Effector memory CD8-positive, alpha-beta T cell (primary cell): ENCODE measurements at regions not wholly inside any gene's neighbourhood (a gene's known extent, or its start where the extent isn't known, plus 50 kb on each side); places are given as distances from the start of the nearest gene placed in this dataset.

Experiments used
- ATAC-seq: fragments of 150-1000 bp; cut with Tn5 transposase; replicated peaks from 2 replicates; pipeline ENCODE4 v1.10.0; 2021; ENCODE audit warnings: mild to moderate bottlenecking, moderate library complexity
- DNase-seq, 3 experiments: peaks; one replicate each; pipeline ENCODE4 v3.0.0; 2021
- H3K27ac Mint-ChIP-seq, 2 donors: one replicate each; pipeline ENCODE4 v1.8.0; 2022; ENCODE audit warnings: mild to moderate bottlenecking in 2 of 2, mixed read lengths in 2 of 2, moderate library complexity in 2 of 2
- H3K27me3 Mint-ChIP-seq, 2 donors: one replicate each; pipeline ENCODE4 v1.8.0; 2022; ENCODE audit warnings: mixed read lengths in 2 of 2
- H3K36me3 Mint-ChIP-seq: one replicate; pipeline ENCODE4 v1.8.0; 2022; ENCODE audit warnings: mild to moderate bottlenecking, moderate library complexity, mixed read lengths; ENCODE audit not compliant: insufficient read depth
- H3K4me1 Mint-ChIP-seq, 2 donors: one replicate each; pipeline ENCODE4 v1.8.0; 2022; ENCODE audit warnings: low read depth in 2 of 2, mixed read lengths in 2 of 2
- H3K4me3 Mint-ChIP-seq, 2 donors: one replicate each; pipeline ENCODE4 v1.8.0; 2022; ENCODE audit warnings: mild to moderate bottlenecking in 2 of 2, mixed read lengths in 2 of 2, moderate library complexity in 2 of 2
- H3K9me3 Mint-ChIP-seq, 2 donors: one replicate each; pipeline ENCODE4 v1.8.0; 2022; ENCODE audit warnings: mixed read lengths in 2 of 2

DNA sequence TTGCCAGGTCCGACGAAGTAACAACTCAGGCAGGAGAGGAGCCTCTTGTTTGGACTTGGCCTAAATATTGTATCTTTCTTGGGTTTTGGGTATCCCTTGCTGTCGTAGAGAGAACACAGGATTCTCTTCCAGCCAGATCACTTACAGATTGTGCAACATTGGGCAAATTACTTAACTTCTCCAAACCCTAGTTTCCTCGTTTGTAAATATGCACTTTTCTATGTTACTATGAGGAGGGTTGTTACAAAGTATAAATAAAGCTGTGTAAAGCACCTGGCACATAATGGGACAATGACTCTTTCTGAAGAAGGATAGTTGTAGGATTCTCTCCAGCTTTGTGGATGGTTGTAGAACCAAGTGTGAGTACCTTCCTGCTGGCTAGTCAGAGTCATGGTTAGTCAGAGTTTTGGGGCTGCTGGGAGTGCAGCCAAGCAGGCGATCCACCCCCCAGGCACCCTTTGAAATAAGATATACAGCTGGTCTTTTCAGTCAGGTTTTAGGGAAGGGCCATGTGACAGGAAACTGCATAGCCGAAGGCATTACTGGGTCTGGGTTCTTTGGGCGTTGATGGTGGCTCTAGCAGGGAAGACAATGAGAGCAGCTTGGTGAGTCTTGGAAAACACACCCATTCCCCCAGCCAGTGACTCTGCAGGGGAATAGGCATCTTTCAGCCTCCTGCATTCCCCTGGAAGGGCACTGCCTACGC, 49.9 kb upstream of the GDNF start:
- no peak overlapping the region for H3K27ac Mint-ChIP-seq
- H3K4me1 Mint-ChIP-seq: no peaks in the 10 kb centered on the region
- DNase-seq (no peak), ATAC-seq (no peak)
- no peaks in the 10 kb centered on the region for H3K9me3 Mint-ChIP-seq
- H3K27me3 Mint-ChIP-seq: peaks cover 2 to 36% of the 10 kb centered on the region in 2 donors
- no peak overlapping the region for H3K4me3 Mint-ChIP-seq
- H3K36me3 Mint-ChIP-seq: no peaks in the 10 kb centered on the region
